Activated T-helper 17 cell treated with anti-CD3 and anti-CD28 coated beads, Interleukin-2, amount 50 U/mL, for 72 hours (primary cell): ENCODE measurements at regions not wholly inside any gene's neighbourhood (a gene's known extent, or its start where the extent isn't known, plus 50 kb on each side); places are given as distances from the start of the nearest gene placed in this dataset.
"Not testable (repeated sequence)": the region's sequence is repeated elsewhere in the genome, so short reads cannot be mapped to it uniquely, and the experiment has no call there.

Experiments
- ATAC-seq: fragments of 150-1000 bp; cut with Tn5 transposase; replicated peaks from 2 replicates; pipeline ENCODE4 v1.10.0; 2021; ENCODE audit warnings: mild to moderate bottlenecking, moderate library complexity
- H3K27ac Mint-ChIP-seq: one replicate; pipeline ENCODE4 v1.8.0; 2022; ENCODE audit warnings: mixed read lengths
- H3K27me3 Mint-ChIP-seq: one replicate; pipeline ENCODE4 v1.8.0; 2022; ENCODE audit warnings: mixed read lengths
- H3K36me3 Mint-ChIP-seq: one replicate; pipeline ENCODE4 v1.8.0; 2022; ENCODE audit warnings: low read depth, mild to moderate bottlenecking, mixed read lengths
- H3K4me1 Mint-ChIP-seq: one replicate; pipeline ENCODE4 v1.8.0; 2022; ENCODE audit warnings: mixed read lengths
- H3K4me3 Mint-ChIP-seq: one replicate; pipeline ENCODE4 v1.8.0; 2022; ENCODE audit warnings: mild to moderate bottlenecking, mixed read lengths
- H3K9me3 Mint-ChIP-seq: one replicate; pipeline ENCODE4 v1.8.0; 2022; ENCODE audit warnings: mixed read lengths

- H3K27ac Mint-ChIP-seq, H3K4me1 Mint-ChIP-seq, H3K9me3 Mint-ChIP-seq, ATAC-seq, H3K27me3 Mint-ChIP-seq, H3K4me3 Mint-ChIP-seq, H3K36me3 Mint-ChIP-seq: not testable (repeated sequence)
These were observed 151.7 kb upstream of the ZNF469 start for GRCh38 chr16:88230967-88231615.

GRCh38 chr16:88231839-88232238 lies 150.9 kb upstream of the ZNF469 start:
- not testable (repeated sequence) for H3K36me3 Mint-ChIP-seq, H3K9me3 Mint-ChIP-seq, H3K4me1 Mint-ChIP-seq, H3K27ac Mint-ChIP-seq, ATAC-seq, H3K4me3 Mint-ChIP-seq, H3K27me3 Mint-ChIP-seq

GRCh38 chr16:88232401-88233258 lies 150.1 kb upstream of the ZNF469 start:
- not testable (repeated sequence) for H3K27me3 Mint-ChIP-seq, ATAC-seq, H3K9me3 Mint-ChIP-seq, H3K36me3 Mint-ChIP-seq, H3K4me1 Mint-ChIP-seq, H3K4me3 Mint-ChIP-seq, H3K27ac Mint-ChIP-seq

- H3K27ac Mint-ChIP-seq, ATAC-seq, H3K27me3 Mint-ChIP-seq, H3K36me3 Mint-ChIP-seq, H3K4me1 Mint-ChIP-seq, H3K4me3 Mint-ChIP-seq, H3K9me3 Mint-ChIP-seq: not testable (repeated sequence)
These were observed 148.9 kb upstream of the ZNF469 start for GRCh38 chr16:88233621-88234420.

- not testable (repeated sequence) for H3K36me3 Mint-ChIP-seq, H3K4me3 Mint-ChIP-seq
These were observed 148.1 kb upstream of the ZNF469 start for GRCh38 chr16:88234421-88235271.

GRCh38 chr16:88235691-88236090 lies 147.1 kb upstream of the ZNF469 start:
- H3K27ac Mint-ChIP-seq, ATAC-seq, H3K36me3 Mint-ChIP-seq, H3K4me3 Mint-ChIP-seq, H3K9me3 Mint-ChIP-seq, H3K4me1 Mint-ChIP-seq: not testable (repeated sequence)
- H3K27me3 Mint-ChIP-seq: peaks cover 12% of the 10 kb centered on the region

More at GRCh38 chr16:88234421-88235271, 148.1 kb upstream of the ZNF469 start:
- not testable (repeated sequence) for H3K4me1 Mint-ChIP-seq, ATAC-seq, H3K27me3 Mint-ChIP-seq, H3K9me3 Mint-ChIP-seq, H3K27ac Mint-ChIP-seq

GRCh38 chr16:88236229-88236628 lies 146.5 kb upstream of the ZNF469 start:
- not testable (repeated sequence) for H3K4me1 Mint-ChIP-seq, H3K4me3 Mint-ChIP-seq, H3K9me3 Mint-ChIP-seq, H3K27ac Mint-ChIP-seq, H3K36me3 Mint-ChIP-seq, ATAC-seq
- peaks cover 12% of the 10 kb centered on the region for H3K27me3 Mint-ChIP-seq

GRCh38 chr16:88237314-88237713 lies 145.4 kb upstream of the ZNF469 start:
- H3K27me3 Mint-ChIP-seq: peaks cover 12% of the 10 kb centered on the region

GRCh38 chr16:88237761-88238415 lies 144.9 kb upstream of the ZNF469 start:
- not testable (repeated sequence) for H3K36me3 Mint-ChIP-seq, H3K9me3 Mint-ChIP-seq, H3K27ac Mint-ChIP-seq, ATAC-seq, H3K4me1 Mint-ChIP-seq, H3K4me3 Mint-ChIP-seq
- H3K27me3 Mint-ChIP-seq: peaks cover 12% of the 10 kb centered on the region

More at GRCh38 chr16:88237314-88237713, 145.4 kb upstream of the ZNF469 start:
- H3K4me1 Mint-ChIP-seq, H3K4me3 Mint-ChIP-seq, H3K27ac Mint-ChIP-seq, H3K9me3 Mint-ChIP-seq, H3K36me3 Mint-ChIP-seq, ATAC-seq: not testable (repeated sequence)

- H3K36me3 Mint-ChIP-seq, H3K4me1 Mint-ChIP-seq, H3K9me3 Mint-ChIP-seq, H3K4me3 Mint-ChIP-seq, H3K27ac Mint-ChIP-seq: not testable (repeated sequence)
- ATAC-seq: peak; percentile 98
- H3K27me3 Mint-ChIP-seq: peaks cover 16% of the 10 kb centered on the region
These were observed 144.0 kb upstream of the ZNF469 start for GRCh38 chr16:88238732-88239274.

GRCh38 chr16:88240118-88240517 lies 142.6 kb upstream of the ZNF469 start:
- peak; percentile 57 for ATAC-seq
- H3K4me1 Mint-ChIP-seq: not testable (repeated sequence)

GRCh38 chr16:88240776-88241175 lies 142.0 kb upstream of the ZNF469 start:
- H3K36me3 Mint-ChIP-seq, H3K27ac Mint-ChIP-seq, H3K4me1 Mint-ChIP-seq, H3K9me3 Mint-ChIP-seq, ATAC-seq, H3K4me3 Mint-ChIP-seq: not testable (repeated sequence)
- peaks cover 15% of the 10 kb centered on the region for H3K27me3 Mint-ChIP-seq

More at GRCh38 chr16:88240118-88240517, 142.6 kb upstream of the ZNF469 start:
- not testable (repeated sequence) for H3K36me3 Mint-ChIP-seq, H3K27ac Mint-ChIP-seq, H3K9me3 Mint-ChIP-seq
- peak overlapping the region; percentile 18 for H3K4me3 Mint-ChIP-seq
- peaks cover 18% of the 10 kb centered on the region for H3K27me3 Mint-ChIP-seq
